CD4-positive, alpha-beta T cell (primary cell): ENCODE measurements at regions not wholly inside any gene's neighbourhood (a gene's known extent, or its start where the extent isn't known, plus 50 kb on each side); places are given as distances from the start of the nearest gene placed in this dataset.

Experiments used
- ATAC-seq: fragments of 200-7000 bp; cut with Tn5 transposase; one replicate; pipeline ENCODE4 v1.10.0; 2022; ENCODE audit warnings: mild to moderate bottlenecking; ENCODE audit not compliant: poor library complexity
- CTCF ChIA-PET: fragments of 350-600 bp; sonication (Branson Sonifier 250); formaldehyde crosslinking; loops from one replicate; lab custom pipeline; 2021; ENCODE audit warnings: antibody characterized with exemption, inconsistent platforms; lab: Charles Lee
- POLR2A ChIA-PET: fragments of 350-600 bp; sonication (Branson Sonifier 250); formaldehyde crosslinking; loops from one replicate; lab custom pipeline; 2021; ENCODE audit warnings: antibody characterized with exemption, inconsistent platforms; lab: Charles Lee
- DNase-seq, 14 experiments: peaks; one replicate each; pipeline ENCODE4 v3.0.0-alpha.2; 2013 to 2020; ENCODE audit warnings: mixed read lengths in 2 of 14
- H3K27ac ChIP-seq, 2 donors: one replicate each; pipeline versions ENCODE4 v1.5.1 to v1.7.0; 2013; ENCODE audit warnings: low read length in 2 of 2, low read depth in 1 of 2, mild to moderate bottlenecking in 1 of 2
- H3K27me3 ChIP-seq, 2 experiments: 1 replicate in 1 of 2; 2 replicates in 1 of 2; pipeline versions ENCODE4 v1.6.1 to v1.7.0; 2013; ENCODE audit warnings: low read length in 2 of 2, control low read depth in 1 of 2, mild to moderate bottlenecking in 1 of 2, moderate library complexity in 1 of 2; ENCODE audit not compliant: insufficient read depth in 2 of 2, control insufficient read depth in 1 of 2
- H3K36me3 ChIP-seq: one replicate; pipeline ENCODE4 v1.6.1; 2013; ENCODE audit warnings: low read length, control low read depth; ENCODE audit not compliant: insufficient read depth
- H3K4me1 ChIP-seq: one replicate; pipeline ENCODE4 v1.6.1; 2013; ENCODE audit warnings: low read length, control low read depth; ENCODE audit not compliant: insufficient read depth
- H3K4me3 ChIP-seq: one replicate; pipeline ENCODE4 v1.5.1; 2013; ENCODE audit warnings: mild to moderate bottlenecking, low read length, moderate library complexity
- H3K9me3 ChIP-seq, 2 experiments: 1 replicate in 1 of 2; 2 replicates in 1 of 2; pipeline versions ENCODE4 v1.6.1 to v1.7.0; 2013; ENCODE audit warnings: low read length in 2 of 2, mild to moderate bottlenecking in 2 of 2, control low read depth in 1 of 2, moderate library complexity in 1 of 2; ENCODE audit not compliant: control insufficient read depth in 1 of 2, insufficient read depth in 1 of 2
- H3K27ac Mint-ChIP-seq: one replicate; pipeline ENCODE4 v1.8.0; 2020; ENCODE audit warnings: mixed read lengths
- H3K27me3 Mint-ChIP-seq: one replicate; pipeline ENCODE4 v1.8.0; 2021; ENCODE audit warnings: mixed read lengths
- H3K36me3 Mint-ChIP-seq: one replicate; pipeline ENCODE4 v1.8.0; 2021; ENCODE audit warnings: low read depth, mixed read lengths
- H3K4me1 Mint-ChIP-seq: one replicate; pipeline ENCODE4 v1.8.0; 2021; ENCODE audit warnings: low read depth, mixed read lengths
- H3K4me3 Mint-ChIP-seq: one replicate; pipeline ENCODE4 v1.8.0; 2020; ENCODE audit warnings: mild to moderate bottlenecking, mixed read lengths
- H3K9me3 Mint-ChIP-seq: one replicate; pipeline ENCODE4 v1.8.0; 2020; ENCODE audit warnings: mixed read lengths
- intact Hi-C, 2 experiments: fragments of 100-400 bp; cut with DNase I in 1 of 2; cut with micrococcal nuclease in 1 of 2; formaldehyde crosslinking; loops; one replicate each; pipeline versions ENCODE4 v1.15.1 to v1.9.0; 2023 to 2025; cut with DNase I, micrococcal nuclease
- TF ChIP-seq, protein P1 (sequence below): fragments of 200-600 bp; IDR thresholded peaks from one replicate; pipeline ENCODE4 v1.8.0; 2022; ENCODE audit warnings: antibody characterized with exemption, mild to moderate bottlenecking

DNA sequence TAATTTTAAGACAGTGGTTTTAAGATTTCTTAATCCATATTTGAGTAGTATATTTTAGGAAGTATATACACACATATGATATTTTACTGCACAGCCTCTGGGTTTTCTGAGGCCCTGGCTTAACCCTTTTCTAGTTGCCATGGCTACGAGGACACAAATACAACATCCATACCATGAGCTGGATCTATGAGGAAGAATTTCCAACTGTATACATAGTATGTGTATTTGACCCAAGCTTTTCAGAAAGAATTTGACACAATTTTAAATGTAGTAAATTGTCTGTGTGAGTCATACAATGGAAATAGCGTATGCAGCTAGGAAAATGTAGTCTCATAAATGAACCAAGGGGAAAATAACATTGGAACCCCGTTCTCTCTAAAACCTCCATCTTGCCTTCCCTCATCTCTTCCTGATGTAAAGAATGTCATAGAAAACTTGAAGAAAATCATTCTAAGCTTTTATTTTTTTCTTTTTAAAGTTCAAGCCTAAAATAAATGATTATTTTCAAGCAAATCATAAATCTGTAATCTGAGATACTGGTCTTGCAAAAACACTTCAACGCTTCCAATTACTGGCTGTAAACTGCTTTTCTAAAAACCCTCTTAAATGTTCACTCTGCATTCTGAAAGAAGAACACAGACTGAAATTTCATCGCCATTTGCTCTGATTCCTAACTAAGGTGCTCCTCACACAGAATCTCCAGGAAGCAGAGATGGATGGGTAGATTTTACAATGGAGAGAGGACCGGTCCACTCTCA, 172.4 kb downstream of the LACC1 start:
- ATAC-seq (no peak), DNase-seq (no peak)
- H3K27ac ChIP-seq, result no peak overlapping the region
- Mint-ChIP-seq H3K4me3 (no peak overlapping the region), H3K27ac (no peak overlapping the region), H3K4me1 (no peaks in the 10 kb centered on the region), H3K27me3 (peaks cover 52% of the 10 kb centered on the region), H3K36me3 (no peaks in the 10 kb centered on the region), H3K9me3 (no peaks in the 10 kb centered on the region)
- H3K9me3 ChIP-seq, result no peaks in the 10 kb centered on the region
- H3K4me3 ChIP-seq, result no peak overlapping the region
- H3K4me1 ChIP-seq, result no peaks in the 10 kb centered on the region
- H3K27me3 ChIP-seq, result peaks cover 3 to 39% of the 10 kb centered on the region in 2 experiments
- TF ChIP-seq, protein P1, sequence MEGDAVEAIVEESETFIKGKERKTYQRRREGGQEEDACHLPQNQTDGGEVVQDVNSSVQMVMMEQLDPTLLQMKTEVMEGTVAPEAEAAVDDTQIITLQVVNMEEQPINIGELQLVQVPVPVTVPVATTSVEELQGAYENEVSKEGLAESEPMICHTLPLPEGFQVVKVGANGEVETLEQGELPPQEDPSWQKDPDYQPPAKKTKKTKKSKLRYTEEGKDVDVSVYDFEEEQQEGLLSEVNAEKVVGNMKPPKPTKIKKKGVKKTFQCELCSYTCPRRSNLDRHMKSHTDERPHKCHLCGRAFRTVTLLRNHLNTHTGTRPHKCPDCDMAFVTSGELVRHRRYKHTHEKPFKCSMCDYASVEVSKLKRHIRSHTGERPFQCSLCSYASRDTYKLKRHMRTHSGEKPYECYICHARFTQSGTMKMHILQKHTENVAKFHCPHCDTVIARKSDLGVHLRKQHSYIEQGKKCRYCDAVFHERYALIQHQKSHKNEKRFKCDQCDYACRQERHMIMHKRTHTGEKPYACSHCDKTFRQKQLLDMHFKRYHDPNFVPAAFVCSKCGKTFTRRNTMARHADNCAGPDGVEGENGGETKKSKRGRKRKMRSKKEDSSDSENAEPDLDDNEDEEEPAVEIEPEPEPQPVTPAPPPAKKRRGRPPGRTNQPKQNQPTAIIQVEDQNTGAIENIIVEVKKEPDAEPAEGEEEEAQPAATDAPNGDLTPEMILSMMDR, result no peak
- ChIA-PET CTCF (interaction anchor here (0.6 to 0.8 kb wide), 2 partner anchors 32 to 1846 kb away, joined by 3 to 5 read pairs; no protein-coding TSS in a partner anchor), POLR2A (no interaction called here)
- H3K36me3 ChIP-seq, result no peaks in the 10 kb centered on the region
- intact Hi-C loops, result loop anchor here (5.0 to 10.0 kb wide), 2 partner anchors 140 to 147 kb away; no protein-coding TSS in a partner anchor

DNA sequence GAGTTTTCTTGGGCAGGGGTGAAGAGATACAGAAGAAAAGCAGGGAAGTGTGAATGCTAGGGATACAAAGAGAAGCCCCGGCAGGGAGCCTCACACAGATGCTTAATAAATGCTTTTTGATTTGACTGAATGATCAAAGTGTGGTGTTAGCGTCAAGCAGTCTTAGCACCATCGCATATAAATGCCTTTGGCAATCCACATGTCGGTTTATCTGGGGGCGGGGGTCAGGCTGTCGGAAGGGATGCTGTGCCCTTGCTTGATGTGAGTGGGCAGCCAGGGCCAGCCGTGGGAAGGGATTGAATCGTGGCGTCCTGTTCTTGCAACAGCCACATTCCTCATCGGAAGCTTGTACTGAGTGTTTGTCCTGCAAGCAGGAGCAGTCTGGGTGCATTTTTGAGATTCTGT, 173.1 kb downstream of the LACC1 start:
- no peak overlapping the region for H3K27ac ChIP-seq
- ATAC-seq, result no peak

DNA sequence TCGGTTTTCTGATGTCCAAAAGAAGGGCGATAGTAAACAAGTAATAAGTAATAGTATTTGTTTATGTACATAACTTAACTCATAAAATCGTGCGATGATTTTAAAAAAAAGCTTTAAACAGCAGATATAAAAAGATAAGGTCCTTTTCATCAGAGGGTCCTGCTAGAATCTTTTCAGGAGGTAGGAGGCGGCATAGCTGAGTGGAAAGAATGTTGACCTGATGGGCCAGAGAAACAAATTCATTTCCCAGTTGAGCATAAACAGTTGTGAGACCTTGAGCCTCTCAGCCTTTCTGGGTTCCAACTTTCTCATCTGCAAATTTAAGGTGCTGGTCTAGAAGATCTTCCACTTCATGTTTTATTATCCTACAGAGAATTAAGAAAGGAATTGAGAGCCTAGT, 173.5 kb downstream of the LACC1 start:
- Mint-ChIP-seq H3K9me3 (no peaks in the 10 kb centered on the region), H3K27me3 (peaks cover 47% of the 10 kb centered on the region)
- POLR2A ChIA-PET, result no interaction called here

More for the DNA sequence above, 173.1 kb downstream of the LACC1 start:
- H3K9me3 Mint-ChIP-seq, result no peaks in the 10 kb centered on the region
- Histone ChIP-seq H3K4me3 (no peak overlapping the region), H3K4me1 (no peaks in the 10 kb centered on the region), H3K36me3 (no peaks in the 10 kb centered on the region), H3K27me3 (peaks cover 3 to 35% of the 10 kb centered on the region in 2 experiments), H3K9me3 (no peaks in the 10 kb centered on the region)
- H3K4me1 Mint-ChIP-seq, result no peaks in the 10 kb centered on the region
- no peak for DNase-seq
- H3K36me3 Mint-ChIP-seq, result no peaks in the 10 kb centered on the region
- ChIA-PET POLR2A (no interaction called here), CTCF (no interaction called here)
- TF ChIP-seq, protein P1, result no peak
- no peak overlapping the region for H3K27ac Mint-ChIP-seq
- intact Hi-C loops, result loop anchor here (1.0 to 10.0 kb wide), 3 partner anchors 33 to 148 kb away; no protein-coding TSS in a partner anchor
- no peak overlapping the region for H3K4me3 Mint-ChIP-seq
- H3K27me3 Mint-ChIP-seq, result peaks cover 52% of the 10 kb centered on the region

More for the DNA sequence above, 173.5 kb downstream of the LACC1 start:
- H3K27ac Mint-ChIP-seq, result no peak overlapping the region
- no peak for DNase-seq
- Histone ChIP-seq H3K27me3 (peaks cover 3 to 30% of the 10 kb centered on the region in 2 experiments), H3K36me3 (no peaks in the 10 kb centered on the region), H3K4me3 (no peak overlapping the region), H3K27ac (no peak overlapping the region), H3K9me3 (no peaks in the 10 kb centered on the region), H3K4me1 (no peaks in the 10 kb centered on the region)
- H3K4me1 Mint-ChIP-seq, result no peaks in the 10 kb centered on the region
- intact Hi-C loops, result loop anchor here (1.0 to 10.0 kb wide), 3 partner anchors 32 to 148 kb away; no protein-coding TSS in a partner anchor
- TF ChIP-seq, protein P1, result no peak
- ATAC-seq, result no peak
- CTCF ChIA-PET, result no interaction called here
- H3K4me3 Mint-ChIP-seq, result no peak overlapping the region
- H3K36me3 Mint-ChIP-seq, result no peaks in the 10 kb centered on the region
